GM19372 (cell line): ENCODE measurements at regions not wholly inside any gene's neighbourhood (a gene's known extent, or its start where the extent isn't known, plus 50 kb on each side); places are given as distances from the start of the nearest gene placed in this dataset.
A peak's percentile ranks its signal among the peaks of the same experiment; 100 is the strongest.

Source experiments
- ATAC-seq: cut with Tn5 transposase; IDR thresholded peaks from one replicate; pipeline ENCODE4 v1.9.1; 2021; ENCODE audit warnings: mild to moderate bottlenecking, low read depth, moderate library complexity; ENCODE audit not compliant: unreplicated experiment

DNA sequence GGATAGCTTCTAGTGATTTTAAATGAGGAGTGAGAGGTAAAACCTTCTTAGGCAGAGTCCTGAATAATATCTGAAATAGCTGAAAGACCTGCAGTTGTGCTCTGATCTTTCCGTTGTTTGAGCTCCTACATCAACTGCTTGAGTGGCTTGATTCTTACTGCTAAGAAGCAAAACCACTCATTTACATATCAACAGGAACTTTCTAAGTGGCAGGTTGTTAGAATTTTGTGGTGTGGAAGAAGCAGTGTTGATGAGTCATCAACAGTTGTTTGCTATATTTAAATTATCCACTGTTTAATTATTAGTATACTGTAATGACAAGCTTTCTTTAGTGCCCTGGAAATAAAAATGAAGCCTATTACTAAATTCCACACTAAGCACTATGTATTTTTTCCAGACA is 689.5 kb downstream of the DNAJB9 start:
- peak; percentile 75 for ATAC-seq

DNA sequence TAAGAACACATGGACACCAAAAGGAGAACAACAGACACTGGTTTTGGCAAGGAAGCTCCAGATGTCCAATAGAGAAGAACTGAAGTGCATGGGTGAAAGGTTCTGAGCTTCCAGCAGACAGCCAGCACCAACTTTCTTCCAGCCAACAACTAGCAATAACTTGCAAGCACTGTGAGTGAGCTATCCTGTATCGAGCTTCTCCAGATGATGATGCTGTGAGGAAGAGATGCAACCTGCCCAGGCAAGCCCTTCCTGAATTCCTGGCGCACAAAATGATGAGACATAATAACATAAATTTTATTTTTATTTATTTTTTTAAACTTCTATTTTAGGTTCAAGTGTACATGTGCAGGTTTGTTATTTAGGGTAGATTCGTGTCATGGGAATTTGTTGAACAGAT is 692.1 kb downstream of the DNAJB9 start:
- ATAC-seq: no peak

DNA sequence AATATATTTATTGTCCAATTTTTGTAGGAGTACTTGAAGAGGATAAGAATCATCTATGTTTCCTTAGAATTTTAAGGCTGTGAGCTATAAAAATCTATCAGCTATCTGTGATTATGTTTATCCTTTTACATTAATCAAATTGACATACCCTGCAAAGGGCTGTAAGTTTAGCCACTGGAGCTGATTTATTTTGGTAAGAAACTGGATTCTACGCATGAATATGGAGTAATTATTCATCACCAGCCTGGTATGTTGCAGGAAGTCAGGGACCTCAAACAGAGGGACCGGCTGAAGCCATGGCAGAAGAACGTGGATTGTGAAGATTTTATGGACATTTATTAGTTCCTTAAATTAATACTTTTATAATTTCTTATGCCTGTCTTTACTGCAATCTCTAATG is 696.9 kb downstream of the DNAJB9 start:
- ATAC-seq: no peak

DNA sequence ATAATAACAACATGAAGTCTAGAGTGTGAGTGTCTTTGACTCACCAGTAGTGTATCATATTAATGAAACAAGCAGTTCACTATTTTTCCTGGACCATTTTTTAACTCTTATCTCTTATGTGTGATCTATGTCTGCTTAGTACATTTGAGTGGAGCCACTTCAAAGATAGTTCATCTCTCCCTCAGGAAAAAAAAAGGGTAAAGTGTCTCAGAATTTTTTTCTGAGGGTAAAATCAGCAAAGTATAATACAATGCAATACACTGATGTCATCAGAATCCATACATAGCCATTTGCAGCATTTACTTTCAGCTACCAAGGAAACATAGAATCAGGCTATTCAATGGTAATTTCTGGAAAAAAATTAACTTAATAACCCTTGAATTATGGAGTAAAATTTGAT is 706.7 kb downstream of the DNAJB9 start:
- ATAC-seq: no peak

DNA sequence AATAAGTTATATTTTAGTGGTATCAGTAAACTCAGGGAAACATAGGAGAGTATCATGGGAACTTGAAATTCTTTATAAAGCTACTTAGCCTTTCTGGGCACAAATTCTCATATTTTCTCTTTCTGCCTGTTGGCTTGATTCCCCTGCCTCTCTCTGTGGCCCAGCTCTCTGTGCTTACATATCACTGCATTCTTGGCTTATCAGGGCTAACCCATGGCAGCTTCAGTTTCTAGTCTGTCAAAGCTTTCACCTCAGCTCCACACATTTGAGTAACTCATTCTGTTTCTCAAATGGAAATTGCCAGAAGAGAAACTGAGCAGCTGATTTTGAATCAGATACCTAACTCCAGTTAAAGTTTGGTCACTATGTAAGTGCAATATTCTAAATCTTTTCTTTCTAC is 713.1 kb downstream of the DNAJB9 start:
- ATAC-seq: no peak

DNA sequence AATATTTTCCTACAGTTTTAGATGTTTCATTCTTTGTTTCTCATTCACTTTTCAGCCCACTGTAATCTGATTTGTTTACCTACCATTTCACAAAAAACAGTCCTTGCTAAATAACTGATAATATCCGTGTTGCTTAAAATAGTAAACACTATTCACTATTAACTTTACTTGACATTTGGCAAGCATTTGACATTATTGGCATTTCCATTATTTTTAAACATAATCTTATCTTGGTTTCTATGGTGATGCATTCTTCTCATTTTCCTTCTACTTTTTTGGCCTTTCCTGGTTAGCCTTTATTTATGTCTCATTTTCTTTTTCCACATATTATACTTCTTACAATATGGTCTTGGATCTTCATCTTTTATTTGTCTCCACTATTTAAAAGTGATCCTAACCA is 715.3 kb downstream of the DNAJB9 start:
- ATAC-seq: no peak

DNA sequence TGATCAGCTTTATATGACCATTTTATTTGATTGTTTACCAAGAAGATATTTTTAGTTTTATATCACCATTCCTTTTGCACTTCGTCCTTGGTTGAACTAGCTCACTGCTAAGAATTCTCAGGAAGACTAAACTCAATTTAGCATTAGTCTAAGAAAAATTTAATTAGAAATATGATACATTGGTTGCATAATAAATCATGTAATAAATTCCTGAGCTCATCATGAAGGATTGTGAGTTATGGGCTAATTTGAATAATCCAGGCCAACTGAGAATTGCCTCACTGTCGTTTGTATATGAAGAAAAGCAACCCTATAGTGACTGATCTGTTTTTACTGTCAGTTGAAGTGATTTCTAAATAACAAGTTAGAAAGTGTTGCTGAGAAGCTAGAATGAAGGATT is 725.5 kb downstream of the DNAJB9 start:
- ATAC-seq: no peak

DNA sequence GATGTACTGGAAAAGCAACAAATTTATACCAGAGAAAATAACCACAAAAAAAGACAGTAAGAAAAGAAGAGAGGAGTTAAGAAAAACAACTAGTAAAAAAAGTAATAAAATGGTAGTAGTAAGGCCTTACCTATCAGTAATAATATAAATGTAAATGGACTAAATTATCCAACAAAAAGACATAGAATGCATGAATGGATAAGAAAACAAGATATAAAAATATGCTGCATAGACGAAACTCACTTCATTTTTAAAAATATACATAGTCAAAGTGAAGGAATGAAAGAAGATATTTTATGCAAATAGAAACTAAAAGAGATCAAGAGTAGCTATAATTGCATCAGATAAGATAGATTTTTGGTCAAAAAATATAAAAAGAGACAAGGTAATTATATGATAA is 739.1 kb downstream of the DNAJB9 start:
- no peak for ATAC-seq

DNA sequence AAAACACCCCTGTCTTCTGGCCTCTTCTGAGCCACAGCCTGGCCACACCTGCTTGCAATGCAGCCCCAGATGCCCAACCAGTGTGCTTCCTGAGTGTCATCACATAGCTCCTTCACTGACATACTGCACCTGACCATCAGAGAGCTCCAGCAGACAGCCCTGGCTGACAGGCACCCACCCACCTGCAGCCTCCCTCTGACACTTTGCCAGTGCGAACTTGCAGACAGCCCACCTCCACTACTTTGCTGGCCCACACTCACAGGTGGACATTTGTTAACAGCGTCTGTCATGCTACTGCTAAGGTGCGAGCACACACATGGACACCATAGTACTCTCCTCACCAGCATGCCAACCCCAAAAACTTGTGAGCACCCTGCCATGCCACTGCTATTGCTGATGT is 740.1 kb downstream of the DNAJB9 start:
- ATAC-seq: no peak

DNA sequence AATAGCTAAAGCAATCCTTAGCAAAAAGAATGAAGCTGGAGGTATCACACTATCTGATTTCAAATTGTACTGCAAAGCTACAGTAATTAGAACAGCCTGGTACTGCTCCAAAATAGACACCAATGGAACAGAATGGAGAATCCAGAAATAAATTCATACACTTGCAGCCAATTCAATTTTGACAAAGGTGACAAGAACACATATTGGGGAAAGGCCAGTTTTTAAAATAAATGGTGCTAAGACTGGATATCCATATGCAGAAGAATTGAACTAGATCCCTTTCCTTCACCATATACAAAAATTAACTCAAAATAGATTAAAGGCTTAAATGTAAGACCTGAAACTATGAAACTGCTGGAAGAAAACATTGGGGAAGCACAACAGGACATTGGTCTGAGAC is 748.5 kb downstream of the DNAJB9 start:
- ATAC-seq: no peak

DNA sequence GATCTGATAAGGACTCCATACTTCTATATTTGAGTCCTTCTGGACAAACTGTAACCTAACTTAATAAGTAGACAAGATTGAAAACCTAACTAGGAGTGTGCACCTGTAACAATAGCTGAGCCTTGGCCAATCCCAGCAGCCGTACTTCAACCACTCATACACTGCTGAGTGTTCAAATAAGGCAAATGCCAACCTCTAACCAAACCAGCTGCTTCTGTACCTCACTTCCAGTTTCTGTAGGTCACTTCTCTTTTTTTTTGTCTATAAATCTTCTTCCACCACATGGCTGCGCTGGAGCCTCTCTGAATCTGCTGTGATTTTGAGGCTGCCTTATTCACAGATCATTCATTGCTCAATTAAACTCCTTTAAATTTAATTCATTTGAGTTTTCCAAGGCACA is 753.2 kb downstream of the DNAJB9 start:
- no peak for ATAC-seq

DNA sequence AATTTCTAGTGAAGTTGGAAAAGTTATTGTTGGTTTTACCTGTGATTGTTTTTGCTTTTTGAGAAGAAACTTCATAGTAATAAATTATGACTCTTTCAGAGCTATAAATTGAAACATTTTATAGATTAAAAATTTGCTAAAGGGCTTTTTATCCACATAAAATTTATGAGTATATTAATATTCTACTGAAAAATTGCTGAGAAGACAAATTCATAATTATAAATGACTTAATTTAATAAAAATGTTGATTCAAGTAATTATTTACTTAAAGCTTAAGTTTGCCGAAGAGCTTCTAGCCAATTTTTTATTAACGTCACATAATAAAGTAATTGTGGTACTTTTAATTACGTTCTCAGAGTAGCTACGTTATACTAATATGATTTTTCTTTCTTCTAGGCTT is 761.7 kb downstream of the DNAJB9 start:
- ATAC-seq: no peak

DNA sequence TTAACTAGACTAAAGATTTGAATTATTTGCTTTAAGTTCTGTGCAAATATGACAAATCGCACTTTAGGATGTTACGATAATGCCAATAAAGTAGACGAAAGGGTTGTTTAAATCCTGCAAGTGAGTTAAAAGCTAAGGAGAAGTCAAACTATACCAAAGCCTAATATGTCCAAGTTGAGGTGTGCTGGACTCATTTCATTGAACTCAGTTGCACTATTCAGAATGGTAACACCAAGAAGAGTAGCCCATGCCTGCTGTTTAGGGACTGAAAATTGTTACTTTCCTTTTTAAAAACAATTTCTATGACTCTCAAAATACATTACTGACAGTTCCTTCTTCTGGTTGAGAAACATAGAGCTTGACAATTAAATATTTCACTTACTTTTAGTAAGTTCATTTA is 766.3 kb downstream of the DNAJB9 start:
- no peak for ATAC-seq

DNA sequence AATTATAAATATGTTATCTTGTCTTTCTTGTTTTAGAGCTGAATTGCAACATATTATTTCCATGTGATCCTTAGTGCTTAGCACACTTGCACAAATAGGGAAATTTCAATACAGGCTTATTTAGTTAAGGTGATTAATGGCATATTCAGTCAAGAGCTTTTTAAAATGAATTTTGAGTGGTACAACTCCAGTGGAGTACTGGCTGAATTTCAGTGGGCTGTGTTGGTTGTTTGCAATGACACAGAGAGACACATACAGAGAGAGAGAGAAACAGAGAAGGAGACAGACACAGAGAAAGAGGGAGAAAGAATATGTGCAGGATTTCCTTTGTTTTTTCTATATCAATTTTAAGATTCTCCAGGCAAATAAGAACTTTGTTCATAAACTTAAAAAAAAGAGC is 766.9 kb downstream of the DNAJB9 start:
- no peak for ATAC-seq

DNA sequence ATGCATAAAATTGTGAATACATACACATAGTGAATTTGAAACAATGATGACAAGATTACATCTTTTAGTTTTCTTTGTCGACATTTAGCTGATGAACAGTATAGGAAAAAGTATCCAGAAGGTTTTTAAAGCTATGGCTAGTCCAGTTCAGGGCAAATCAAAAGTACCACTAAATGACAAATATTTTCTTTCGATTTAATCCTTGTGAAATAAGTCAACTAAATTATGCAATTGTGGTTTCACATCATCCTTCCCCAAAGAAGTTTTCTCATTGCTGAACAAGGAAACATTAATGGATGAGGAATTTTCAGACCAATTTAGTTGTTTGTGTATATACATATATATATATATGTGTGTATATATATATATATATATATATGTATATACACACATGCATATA is 774.0 kb downstream of the DNAJB9 start:
- ATAC-seq: no peak

DNA sequence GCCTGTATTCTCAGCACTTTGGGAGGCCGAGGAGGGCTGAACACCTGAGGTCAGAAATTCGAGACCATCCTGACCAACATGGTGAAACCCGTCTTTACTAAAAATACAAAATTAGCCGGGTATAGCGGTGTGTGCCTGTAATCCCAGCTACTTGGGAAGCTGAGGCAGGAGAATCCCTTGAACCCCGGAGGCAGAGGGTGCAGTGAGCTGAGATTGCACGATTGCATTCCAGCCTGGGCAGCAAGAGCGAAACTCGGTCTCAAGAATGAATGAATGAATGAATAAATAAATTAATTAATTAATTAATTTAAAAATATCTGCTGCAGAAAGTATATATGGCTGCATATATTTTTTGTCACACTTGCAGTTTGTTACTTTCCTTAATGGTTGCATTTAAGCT is 781.8 kb downstream of the DNAJB9 start:
- no peak for ATAC-seq

DNA sequence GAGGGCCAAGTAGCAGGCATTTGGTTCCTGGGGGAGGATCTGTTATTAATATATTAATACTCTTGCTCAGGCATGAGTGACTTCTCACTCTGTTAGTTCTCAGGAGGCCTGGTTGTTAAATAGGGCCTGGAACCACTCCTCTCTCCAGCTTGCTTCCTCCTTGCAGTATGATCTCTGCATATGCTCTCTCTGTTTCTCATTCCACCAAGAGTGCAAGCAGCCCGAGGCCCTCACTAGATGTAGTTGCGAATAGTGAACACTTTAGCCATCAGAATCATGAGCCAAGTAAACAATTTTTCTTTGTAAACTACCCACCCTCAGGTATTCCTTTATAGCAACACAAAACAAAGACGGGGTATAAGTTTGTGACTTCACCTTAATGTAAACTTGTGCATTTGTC is 784.3 kb downstream of the DNAJB9 start:
- no peak for ATAC-seq

DNA sequence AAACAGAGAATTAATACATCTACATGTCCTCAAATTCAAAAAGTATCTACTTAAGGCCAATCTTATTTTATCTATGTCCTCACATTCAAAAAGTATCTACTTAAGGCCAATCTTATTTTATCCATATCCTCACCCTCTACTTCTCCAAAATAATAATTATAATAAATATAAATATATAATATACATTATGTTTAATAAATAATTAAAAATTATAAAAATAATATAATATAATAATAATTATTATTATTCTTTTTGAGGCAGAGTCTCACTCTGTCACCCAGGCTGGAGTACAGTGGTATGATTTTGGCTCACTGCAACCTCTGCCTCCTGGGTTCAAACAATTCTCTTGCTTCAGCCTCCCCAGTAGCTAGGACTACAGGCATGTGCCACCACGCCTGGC is 784.9 kb downstream of the DNAJB9 start:
- ATAC-seq: no peak

DNA sequence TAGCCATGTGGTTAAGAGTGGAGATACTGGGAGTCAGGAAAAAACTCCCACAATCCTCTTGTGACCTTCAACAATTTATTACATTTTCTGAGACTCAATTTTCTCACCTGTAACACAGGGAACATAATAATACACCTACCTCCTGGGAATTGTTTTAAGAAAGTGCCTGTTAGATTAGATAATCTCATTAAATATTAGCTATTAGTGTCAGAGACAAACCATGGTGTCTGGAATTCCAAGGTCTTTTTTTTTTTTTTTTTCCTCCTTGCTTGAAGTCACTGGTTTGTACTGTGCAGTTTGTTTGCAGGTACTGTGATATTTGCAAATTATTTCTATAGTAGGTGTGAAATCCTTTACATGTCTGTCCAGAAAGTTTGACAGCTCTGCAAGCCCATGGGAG is 806.1 kb downstream of the DNAJB9 start:
- ATAC-seq: no peak

DNA sequence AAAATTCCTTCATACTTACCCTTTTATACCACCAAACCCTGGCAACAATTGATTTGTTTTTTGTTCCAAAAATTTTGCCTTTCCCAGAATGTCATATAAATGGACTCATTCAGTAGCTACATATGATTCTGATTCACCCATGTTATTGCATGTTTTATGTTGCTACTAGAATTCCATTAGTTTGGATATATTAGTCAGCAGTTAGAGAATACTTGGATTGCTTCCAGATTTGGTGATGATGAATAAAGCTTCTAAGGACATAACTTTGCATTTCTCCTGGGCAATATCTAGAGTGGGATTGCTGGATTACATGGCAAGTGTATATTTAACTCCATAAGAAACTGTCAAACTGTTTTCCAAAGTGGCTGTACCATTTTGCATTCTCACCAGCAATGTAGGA is 806.9 kb downstream of the DNAJB9 start:
- no peak for ATAC-seq

DNA sequence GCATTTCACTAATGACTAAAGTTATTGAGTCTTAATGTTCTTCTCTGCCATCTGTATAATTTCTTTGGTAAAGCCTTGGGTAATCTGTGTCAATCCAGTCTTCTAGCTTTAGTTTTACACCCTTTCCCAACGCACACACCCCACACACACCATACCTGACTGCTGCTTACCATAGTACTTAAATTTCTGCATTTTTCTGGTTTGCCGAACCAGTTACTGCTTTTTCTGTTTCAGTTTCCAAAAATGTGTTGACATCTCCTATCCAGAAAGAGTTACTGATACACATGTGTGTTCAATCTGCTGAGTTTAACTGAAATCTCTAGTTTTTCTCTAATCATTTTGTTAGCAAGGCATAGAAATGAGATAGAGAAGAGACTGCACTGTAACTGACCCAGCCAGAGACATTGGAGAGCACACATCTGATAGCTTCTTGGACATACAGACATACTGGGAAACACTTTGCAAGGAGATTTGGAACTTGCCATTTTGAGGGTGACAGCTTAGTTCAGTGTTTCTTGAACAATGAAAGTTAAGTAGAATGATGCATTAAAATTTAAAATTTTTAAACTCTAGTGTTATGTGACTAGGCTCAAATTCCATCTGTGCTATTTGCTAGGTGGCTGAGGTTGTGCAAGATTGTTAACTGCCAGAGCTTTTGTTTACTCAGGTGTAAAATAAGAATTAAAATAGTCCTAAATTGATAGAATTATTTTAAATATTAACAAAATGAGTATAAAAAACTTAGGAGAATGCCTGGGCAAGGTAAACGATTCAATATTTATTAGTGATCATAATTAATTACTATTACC is 807.6 kb downstream of the DNAJB9 start:
- no peak for ATAC-seq

DNA sequence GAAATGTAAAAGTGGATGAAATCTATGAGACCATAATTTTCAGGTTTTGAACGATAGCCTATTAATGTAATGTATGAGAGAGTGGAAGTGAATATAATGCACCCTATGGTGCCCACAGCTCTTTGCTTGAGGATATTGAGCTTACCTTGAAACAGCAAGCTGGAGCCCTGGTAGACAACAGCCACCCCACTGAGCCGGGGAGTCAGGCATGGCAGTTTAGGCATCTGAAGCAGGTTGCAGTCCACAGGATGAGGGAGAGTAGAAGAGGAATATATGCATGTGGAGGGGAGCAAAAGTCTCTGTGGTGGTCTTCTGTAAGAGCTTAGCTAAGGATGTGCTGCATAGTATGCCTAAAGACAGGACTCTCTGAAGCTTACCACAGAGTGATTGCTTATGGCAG is 817.3 kb downstream of the DNAJB9 start:
- ATAC-seq: no peak

DNA sequence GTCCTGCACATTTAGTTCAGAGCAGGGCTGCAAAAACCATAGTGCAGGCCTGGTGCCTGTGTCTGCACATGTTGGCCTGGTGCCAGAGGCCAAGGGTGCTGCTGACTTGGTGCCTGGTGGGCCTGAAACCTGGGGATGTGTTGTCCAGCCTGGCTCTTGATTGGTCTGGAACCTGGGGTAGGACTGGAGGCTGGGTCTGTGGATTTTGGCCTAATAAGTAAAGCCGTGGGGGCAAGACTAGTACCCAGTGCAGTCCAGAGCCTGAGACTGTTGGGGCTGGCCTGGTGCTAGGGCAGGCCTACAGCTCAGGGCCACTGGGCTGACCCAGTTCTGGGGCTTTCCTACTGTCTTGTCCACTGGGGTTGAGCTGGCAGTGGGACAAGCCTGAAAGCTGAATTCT is 817.9 kb downstream of the DNAJB9 start:
- no peak for ATAC-seq
